SK-N-SH treated with all-trans-retinoic acid at 6 μM for 48 hours (cell line): ENCODE measurements at regions not wholly inside any gene's neighbourhood (a gene's known extent, or its start where the extent isn't known, plus 50 kb on each side); places are given as distances from the start of the nearest gene placed in this dataset.

ENCODE experiments used
- ATAC-seq: fragments of 200-7000 bp; cut with Tn5 transposase; 3 replicates; pipeline ENCODE4 v1.9.1; 2020; ENCODE audit warnings: mild to moderate bottlenecking, moderate library complexity
- ARNTL ChIP-seq: fragments of 450-650 bp; formaldehyde crosslinking; IDR thresholded peaks from 2 replicates; pipeline ENCODE4 v1.5.0; 2020; ENCODE audit warnings: low read depth, mild to moderate bottlenecking, moderate library complexity, borderline replicate concordance
- BACH2 ChIP-seq: fragments of 250-450 bp; sonication (Bioruptor Pico); IDR thresholded peaks from 2 replicates; pipeline ENCODE4 v1.9.0; 2021; ENCODE audit warnings: mild to moderate bottlenecking, borderline replicate concordance
- CREB5 ChIP-seq: fragments of 250-450 bp; sonication (Bioruptor Pico); IDR thresholded peaks from 2 replicates; pipeline ENCODE4 v1.5.1; 2020; ENCODE audit warnings: low read depth, mild to moderate bottlenecking, moderate library complexity
- ESRRG ChIP-seq: fragments of 250-450 bp; sonication (Bioruptor Pico); IDR thresholded peaks from 2 replicates; pipeline ENCODE4 v1.6.1; 2021; ENCODE audit warnings: mild to moderate bottlenecking
- GLIS3 ChIP-seq: fragments of 250-450 bp; sonication (Bioruptor Pico); IDR thresholded peaks from 2 replicates; pipeline ENCODE4 v1.5.0; 2020; ENCODE audit warnings: mild to moderate bottlenecking, moderate library complexity
- ISL1 ChIP-seq: fragments of 250-450 bp; sonication (Bioruptor Pico); IDR thresholded peaks from 2 replicates; pipeline ENCODE4 v2.1.2; 2022; ENCODE audit warnings: mild to moderate bottlenecking, moderate library complexity
- OSR1 ChIP-seq: fragments of 250-450 bp; sonication (Bioruptor Pico); IDR thresholded peaks from 2 replicates; pipeline ENCODE4 v1.8.0; 2022; ENCODE audit warnings: moderate library complexity, mild to moderate bottlenecking, inconsistent platforms
- PATZ1 ChIP-seq: fragments of 250-450 bp; sonication (Bioruptor Pico); IDR thresholded peaks from 2 replicates; pipeline ENCODE4 v1.8.0; 2020; ENCODE audit warnings: mild to moderate bottlenecking, moderate library complexity, borderline replicate concordance
- POU6F1 ChIP-seq: fragments of 250-450 bp; sonication (Bioruptor Pico); IDR thresholded peaks from 2 replicates; pipeline ENCODE4 v1.8.0; 2021; ENCODE audit warnings: low read depth, mild to moderate bottlenecking, moderate library complexity, borderline replicate concordance
- PPARA ChIP-seq: fragments of 250-450 bp; sonication (Bioruptor Pico); IDR thresholded peaks from 2 replicates; pipeline ENCODE4 v1.5.0; 2020; ENCODE audit warnings: mild to moderate bottlenecking, borderline replicate concordance
- RARB ChIP-seq: fragments of 250-450 bp; sonication (Bioruptor Pico); IDR thresholded peaks from 2 replicates; pipeline ENCODE4 v1.8.0; 2021; ENCODE audit warnings: mild to moderate bottlenecking, moderate library complexity
- SNAI2 ChIP-seq: fragments of 250-450 bp; sonication (Bioruptor Pico); IDR thresholded peaks from 2 replicates; pipeline ENCODE4 v1.5.0; 2020; ENCODE audit warnings: mild to moderate bottlenecking, moderate library complexity
- TCF4 ChIP-seq: fragments of 250-450 bp; sonication (Bioruptor Pico); IDR thresholded peaks from 2 replicates; pipeline ENCODE4 v1.8.0; 2021; ENCODE audit warnings: mild to moderate bottlenecking, moderate library complexity, borderline replicate concordance
- TOX ChIP-seq: fragments of 250-450 bp; sonication (Bioruptor Pico); IDR thresholded peaks from 2 replicates; pipeline ENCODE4 v1.8.0; 2021; ENCODE audit warnings: mild to moderate bottlenecking, moderate library complexity, borderline replicate concordance
- TSHZ2 ChIP-seq: fragments of 250-450 bp; sonication (Bioruptor Pico); IDR thresholded peaks from 2 replicates; pipeline ENCODE4 v1.5.0; 2020; ENCODE audit warnings: mild to moderate bottlenecking, moderate library complexity
- ZFP3 ChIP-seq: fragments of 250-450 bp; sonication (Bioruptor Pico); IDR thresholded peaks from 2 replicates; pipeline ENCODE4 v1.5.0; 2020; ENCODE audit warnings: mild to moderate bottlenecking, moderate library complexity
- ZFP30 ChIP-seq: fragments of 450-650 bp; formaldehyde crosslinking; IDR thresholded peaks from 2 replicates; pipeline ENCODE4 v1.5.0; 2022; ENCODE audit warnings: mild to moderate bottlenecking, moderate library complexity
- ZNF565 ChIP-seq: fragments of 450-650 bp; formaldehyde crosslinking; conservative IDR thresholded peaks from 2 replicates; pipeline ENCODE4 v1.5.0; 2020; ENCODE audit warnings: low read depth, mild to moderate bottlenecking, moderate library complexity
- ZNF70 ChIP-seq: fragments of 450-650 bp; formaldehyde crosslinking; IDR thresholded peaks from 2 replicates; pipeline ENCODE4 v1.5.0; 2020; ENCODE audit warnings: mild to moderate bottlenecking, moderate library complexity
- TF ChIP-seq, protein P1 (sequence below): fragments of 250-450 bp; sonication (Bioruptor Pico); IDR thresholded peaks from 2 replicates; pipeline ENCODE4 v1.5.1; 2021; ENCODE audit warnings: mild to moderate bottlenecking, moderate library complexity

- no peak for ATAC-seq
- TF ChIP-seq ISL1: no peak
- TF ChIP-seq GLIS3 (CRISPR knock-in tag): no peak
- TF ChIP-seq TSHZ2 (CRISPR knock-in tag): no peak
- no peak for TF ChIP-seq PPARA (CRISPR knock-in tag)
- no peak for TF ChIP-seq BACH2 (CRISPR knock-in tag)
- no peak for TF ChIP-seq ZFP30
- TF ChIP-seq, all 23 proteins: peak for 0
Observed at GRCh38 chr7:49324040-49324439, 399.7 kb downstream of the CDC14C start.

GRCh38 chr7:49324707-49325106 is 400.4 kb downstream of the CDC14C start:
- TF ChIP-seq PPARA (CRISPR knock-in tag) (no peak), ESRRG (CRISPR knock-in tag) (no peak), ZFP30 (no peak), ISL1 (no peak), OSR1 (no peak), GLIS3 (CRISPR knock-in tag) (no peak), ZNF70 (no peak), ZFP3 (no peak), SNAI2 (CRISPR knock-in tag) (no peak), TSHZ2 (CRISPR knock-in tag) (no peak), ZNF565 (no peak), TCF4 (no peak), ARNTL (no peak), POU6F1 (CRISPR knock-in tag) (no peak)
- TF ChIP-seq, protein P1, sequence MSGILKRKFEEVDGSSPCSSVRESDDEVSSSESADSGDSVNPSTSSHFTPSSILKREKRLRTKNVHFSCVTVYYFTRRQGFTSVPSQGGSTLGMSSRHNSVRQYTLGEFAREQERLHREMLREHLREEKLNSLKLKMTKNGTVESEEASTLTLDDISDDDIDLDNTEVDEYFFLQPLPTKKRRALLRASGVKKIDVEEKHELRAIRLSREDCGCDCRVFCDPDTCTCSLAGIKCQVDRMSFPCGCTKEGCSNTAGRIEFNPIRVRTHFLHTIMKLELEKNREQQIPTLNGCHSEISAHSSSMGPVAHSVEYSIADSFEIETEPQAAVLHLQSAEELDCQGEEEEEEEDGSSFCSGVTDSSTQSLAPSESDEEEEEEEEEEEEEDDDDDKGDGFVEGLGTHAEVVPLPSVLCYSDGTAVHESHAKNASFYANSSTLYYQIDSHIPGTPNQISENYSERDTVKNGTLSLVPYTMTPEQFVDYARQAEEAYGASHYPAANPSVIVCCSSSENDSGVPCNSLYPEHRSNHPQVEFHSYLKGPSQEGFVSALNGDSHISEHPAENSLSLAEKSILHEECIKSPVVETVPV (CRISPR knock-in tag): no peak
- TF ChIP-seq, all 23 proteins: peak for 0
- no peak for ATAC-seq

DNA sequence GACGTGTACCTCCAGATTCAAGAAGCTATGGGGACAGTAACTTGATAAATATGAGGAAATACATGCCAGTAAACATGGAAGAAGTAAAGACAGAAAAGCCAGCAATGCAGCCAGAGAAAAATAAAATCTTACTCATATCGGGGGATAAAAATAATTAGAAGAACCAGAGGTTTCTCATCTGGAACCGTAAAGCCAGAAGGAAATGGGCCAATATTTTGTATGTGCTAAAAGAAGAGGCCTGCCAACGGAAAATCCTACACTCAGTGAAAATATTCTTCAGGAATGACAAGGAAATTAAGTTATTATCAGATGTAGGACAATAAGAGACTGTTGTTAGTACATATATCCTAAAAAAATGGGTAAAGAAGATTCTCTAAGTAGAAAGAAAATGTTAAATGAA is 401.2 kb downstream of the CDC14C start:
- TF ChIP-seq SNAI2 (CRISPR knock-in tag): no peak
- TF ChIP-seq PATZ1 (CRISPR knock-in tag): no peak
- TF ChIP-seq, all 23 proteins: peak for 0
- ATAC-seq: no peak

GRCh38 chr7:49327155-49327554 is 402.8 kb downstream of the CDC14C start:
- no peak for ATAC-seq
- TF ChIP-seq TOX (CRISPR knock-in tag): no peak
- TF ChIP-seq TCF4: no peak
- no peak for TF ChIP-seq RARB (CRISPR knock-in tag)
- TF ChIP-seq, protein P1 (CRISPR knock-in tag): no peak
- TF ChIP-seq ZNF70: no peak
- no peak for TF ChIP-seq TSHZ2 (CRISPR knock-in tag)
- no peak for TF ChIP-seq CREB5 (CRISPR knock-in tag)
